Cardiac fibroblast (primary cell): ENCODE measurements at regions not wholly inside any gene's neighbourhood (a gene's known extent, or its start where the extent isn't known, plus 50 kb on each side); places are given as distances from the start of the nearest gene placed in this dataset.

ENCODE experiments used
- DNase-seq, 2 donors: peaks; one replicate each; pipeline versions ENCODE4 v3.0.0 to v3.0.0-alpha.2; 2010; ENCODE audit warnings: low read depth in 2 of 2
- H3K4me3 ChIP-seq, 2 donors: replicated peaks in 1 of 2; 1 replicate in 1 of 2; 2 replicates in 1 of 2; pipeline ENCODE4 v1.5.1; 2011; ENCODE audit warnings: low read depth in 2 of 2, low read length in 2 of 2, mild to moderate bottlenecking in 2 of 2, moderate library complexity in 1 of 2
- CTCF ChIP-seq: IDR thresholded peaks from one replicate; pipeline ENCODE4 v1.5.1; 2011; ENCODE audit warnings: low read depth, mild to moderate bottlenecking, low read length, inconsistent platforms

GRCh38 chr6:47938405-47938804, 156.6 kb downstream of the OPN5 start:
- no peak for TF ChIP-seq CTCF
- H3K4me3 ChIP-seq, result no peak overlapping the region
- no peak for DNase-seq

GRCh38 chr6:47936820-47937219, 155.0 kb downstream of the OPN5 start:
- no peak for TF ChIP-seq CTCF

GRCh38 chr6:47934023-47934422, 152.2 kb downstream of the OPN5 start:
- DNase-seq, result no peak
- no peak overlapping the region for H3K4me3 ChIP-seq
- no peak for TF ChIP-seq CTCF

More at GRCh38 chr6:47936820-47937219, 155.0 kb downstream of the OPN5 start:
- no peak for DNase-seq
- no peak overlapping the region for H3K4me3 ChIP-seq

GRCh38 chr6:47932575-47932974, 150.7 kb downstream of the OPN5 start:
- no peak for TF ChIP-seq CTCF
- H3K4me3 ChIP-seq, result no peak overlapping the region
- DNase-seq, result no peak

- no peak for DNase-seq
- TF ChIP-seq CTCF, result no peak
- no peak overlapping the region for H3K4me3 ChIP-seq
These were observed 142.2 kb downstream of the OPN5 start for GRCh38 chr6:47924001-47924400.

- TF ChIP-seq CTCF, result no peak
These were observed 140.6 kb downstream of the OPN5 start for GRCh38 chr6:47922391-47922790.

GRCh38 chr6:47919875-47920274, 138.0 kb downstream of the OPN5 start:
- TF ChIP-seq CTCF, result no peak
- no peak for DNase-seq

More at GRCh38 chr6:47922391-47922790, 140.6 kb downstream of the OPN5 start:
- no peak overlapping the region for H3K4me3 ChIP-seq
- DNase-seq, result peak in 1 of 2 donors; percentile 23

More at GRCh38 chr6:47919875-47920274, 138.0 kb downstream of the OPN5 start:
- H3K4me3 ChIP-seq, result no peak overlapping the region
